HCT116 (cell line): ENCODE measurements at regions not wholly inside any gene's neighbourhood (a gene's known extent, or its start where the extent isn't known, plus 50 kb on each side); places are given as distances from the start of the nearest gene placed in this dataset.

Source experiments
- ATAC-seq: fragments of 200-7000 bp; cut with Tn5 transposase; 2 replicates; pipeline ENCODE4 v1.9.1; 2020; ENCODE audit warnings: mild to moderate bottlenecking, moderate library complexity
- BruUV-seq: library from RNA; stranded (reverse); fragments of 400-500 nt; replicated peaks from 2 replicates; lab custom pipeline; 2021; lab: Mats Ljungman, UMichigan
- CTCF ChIA-PET: fragments of 300-600 bp; sonication (Branson Sonifier 250); formaldehyde crosslinking; loops from one replicate; lab custom pipeline; 2021; ENCODE audit warnings: antibody characterized with exemption; lab: Charles Lee
- POLR2A ChIA-PET: fragments of 300-600, 350-600 bp; sonication (Branson Sonifier 250); formaldehyde crosslinking; loops from one replicate; lab custom pipeline; 2021; ENCODE audit warnings: antibody characterized with exemption; lab: Charles Lee
- RAD21 ChIA-PET, 2 experiments: fragments of 300-600 bp; sonication (Branson Sonifier 250); formaldehyde crosslinking; loops; one replicate each; lab custom pipeline; 2023; ENCODE audit warnings: low total read pairs in 2 of 2; ENCODE audit not compliant: uncharacterized antibody in 2 of 2, unreplicated experiment in 2 of 2, low non-redundant PET in 1 of 2; lab: Charles Lee
- DNase-seq: peaks from one replicate; pipeline ENCODE4 v3.0.0-alpha.2; 2010; ENCODE audit warnings: low read depth, low spot score
- H2AFZ ChIP-seq: fragments of 200-600 bp; shearing (Covaris generic), sonication (generic); 2 replicates; pipeline ENCODE4 v1.6.1; 2017; ENCODE audit warnings: low read depth, mixed run types, mixed read lengths, antibody characterized with exemption, low read length; ENCODE audit not compliant: poor library complexity, severe bottlenecking
- H3K27ac ChIP-seq: 2 replicates; pipeline ENCODE4 v1.5.1; 2012; ENCODE audit warnings: low read depth, low read length
- H3K27me3 ChIP-seq: fragments of 200-600 bp; sonication (generic); 2 replicates; pipeline ENCODE4 v1.6.1; 2016; ENCODE audit warnings: mixed run types, low read length, mixed read lengths; ENCODE audit not compliant: insufficient read depth
- H3K36me3 ChIP-seq, 2 experiments: fragments of 200-500 bp in 1 of 2; fragments of 200-600 bp in 1 of 2; sonication (Bioruptor generic) in 1 of 2; sonication (generic) in 1 of 2; 2 replicates each; pipeline versions ENCODE4 v1.5.1 to v1.6.1; 2014 to 2016; ENCODE audit warnings: low read length in 2 of 2, inconsistent platforms in 1 of 2, mixed read lengths in 1 of 2, mixed run types in 1 of 2; ENCODE audit not compliant: insufficient read depth in 2 of 2, control insufficient read depth in 1 of 2
- H3K4me1 ChIP-seq, 2 experiments: fragments of 200-600 bp in 1 of 2; sonication (generic) in 1 of 2; 2 replicates each; pipeline versions ENCODE4 v1.5.1 to v1.6.1; 2012 to 2017; ENCODE audit warnings: low read length in 2 of 2, inconsistent platforms in 1 of 2, mild to moderate bottlenecking in 1 of 2, mixed read lengths in 1 of 2, mixed run types in 1 of 2, moderate library complexity in 1 of 2; ENCODE audit not compliant: insufficient read depth in 2 of 2, control insufficient read depth in 1 of 2
- H3K4me2 ChIP-seq: fragments of 200-600 bp; sonication (generic); 2 replicates; pipeline ENCODE4 v1.6.1; 2017; ENCODE audit warnings: mixed run types, low read length, mixed read lengths
- H3K4me3 ChIP-seq, 2 experiments: fragments of 200-600 bp in 1 of 2; sonication (generic) in 1 of 2; replicated peaks in 1 of 2; 2 replicates each; pipeline ENCODE4 v1.5.1; 2011 to 2016; ENCODE audit warnings: low read length in 2 of 2, control low read depth in 1 of 2, low read depth in 1 of 2, mild to moderate bottlenecking in 1 of 2, mixed read lengths in 1 of 2, mixed run types in 1 of 2
- H3K79me2 ChIP-seq: fragments of 200-600 bp; sonication (generic); 2 replicates; pipeline ENCODE4 v1.6.1; 2017; ENCODE audit warnings: mild to moderate bottlenecking, mixed run types, low read length, moderate library complexity, mixed read lengths; ENCODE audit not compliant: insufficient read depth
- H3K9ac ChIP-seq: fragments of 200-600 bp; sonication (generic); 2 replicates; pipeline ENCODE4 v1.6.1; 2016; ENCODE audit warnings: low read length, mixed read lengths
- H3K9me2 ChIP-seq: fragments of 200-600 bp; sonication (generic), shearing (Covaris generic); 2 replicates; pipeline ENCODE4 v1.6.1; 2017; ENCODE audit warnings: mixed run types, mild to moderate bottlenecking, moderate library complexity; ENCODE audit not compliant: insufficient read depth
- H3K9me3 ChIP-seq, 2 experiments: fragments of 200-500 bp in 1 of 2; fragments of 200-600 bp in 1 of 2; sonication (Bioruptor generic) in 1 of 2; sonication (generic) in 1 of 2; 2 replicates each; pipeline ENCODE4 v1.6.1; 2014 to 2017; ENCODE audit warnings: low read length in 2 of 2, mixed read lengths in 2 of 2, inconsistent platforms in 1 of 2, low read depth in 1 of 2, mild to moderate bottlenecking in 1 of 2, mixed run types in 1 of 2, moderate library complexity in 1 of 2; ENCODE audit not compliant: control insufficient read depth in 1 of 2, insufficient read depth in 1 of 2
- H4K20me1 ChIP-seq: fragments of 200-600 bp; sonication (generic), shearing (Covaris generic); 2 replicates; pipeline ENCODE4 v1.6.1; 2017; ENCODE audit warnings: mixed run types, mild to moderate bottlenecking, moderate library complexity; ENCODE audit not compliant: insufficient read depth
- EGR1 ChIP-seq: IDR thresholded peaks from 2 replicates; pipeline ENCODE4 v1.6.1; 2012; ENCODE audit warnings: low read depth
- ELF1 ChIP-seq: IDR thresholded peaks from 2 replicates; pipeline ENCODE4 v1.6.1; 2012; ENCODE audit warnings: low read depth, borderline replicate concordance
- FOSL1 ChIP-seq: IDR thresholded peaks from 2 replicates; pipeline ENCODE4 v1.6.1; 2012; ENCODE audit warnings: low read depth
- POLR2AphosphoS5 ChIP-seq: IDR thresholded peaks from 2 replicates; pipeline ENCODE4 v1.6.1; 2011; ENCODE audit warnings: mild to moderate bottlenecking, low read depth, low read length, moderate library complexity
- ZNF274 ChIP-seq: fragments of 200-500 bp; sonication (Bioruptor generic); IDR thresholded peaks from 2 replicates; pipeline ENCODE4 v1.6.1; 2014; ENCODE audit warnings: mild to moderate bottlenecking, low read depth, low read length, inconsistent platforms
- intact Hi-C: fragments of 100-400 bp; cut with micrococcal nuclease; formaldehyde crosslinking; loops from 2 replicates; pipeline ENCODE4 v1.10.0; 2022

GRCh38 chr2:52463457-52463856, 1304.1 kb upstream of the CHAC2 start:
- TF ChIP-seq FOSL1 (no peak), ELF1 (no peak)
- no peaks in the 10 kb centered on the region for H3K9me2 ChIP-seq
- no TSS peak for BruUV-seq
- H3K4me2 ChIP-seq = no peak overlapping the region
- no peak overlapping the region for H3K27ac ChIP-seq
- H3K9ac ChIP-seq = no peak overlapping the region
- H3K9me3 ChIP-seq = no peaks in the 10 kb centered on the region
- no peaks in the 10 kb centered on the region for H3K79me2 ChIP-seq
- H3K4me3 ChIP-seq = no peak overlapping the region
- no peaks in the 10 kb centered on the region for H3K36me3 ChIP-seq
- H4K20me1 ChIP-seq = no peaks in the 10 kb centered on the region
- ChIA-PET POLR2A (no interaction called here), RAD21 (no interaction called here), CTCF (no interaction called here)
- no peaks in the 10 kb centered on the region for H3K4me1 ChIP-seq
- intact Hi-C loops = no loop called here
- DNase-seq (no peak), ATAC-seq (no peak)
- H2AFZ ChIP-seq = no peak overlapping the region
- H3K27me3 ChIP-seq = no peaks in the 10 kb centered on the region

- H3K27me3 ChIP-seq = no peaks in the 10 kb centered on the region
- no peaks in the 10 kb centered on the region for H3K9me2 ChIP-seq
- no peaks in the 10 kb centered on the region for H3K79me2 ChIP-seq
- DNase-seq = no peak
- H2AFZ ChIP-seq = peak overlapping the region; percentile 27
- H3K9me3 ChIP-seq = no peaks in the 10 kb centered on the region
- ChIA-PET POLR2A (no interaction called here), RAD21 (no interaction called here)
- TF ChIP-seq EGR1 = no peak
- TF ChIP-seq ZNF274 = no peak
- no peak for TF ChIP-seq POLR2AphosphoS5
- TF ChIP-seq, all 23 proteins: peak for 0
- Histone ChIP-seq H3K4me3 (no peak overlapping the region), H3K27ac (no peak overlapping the region), H3K36me3 (no peaks in the 10 kb centered on the region), H3K9ac (no peak overlapping the region), H3K4me2 (no peak overlapping the region), H3K4me1 (no peaks in the 10 kb centered on the region), H4K20me1 (no peaks in the 10 kb centered on the region)
- no peak for ATAC-seq
- CTCF ChIA-PET = no interaction called here
- intact Hi-C loops = no loop called here
- no TSS peak for BruUV-seq
These were observed 1310.8 kb upstream of the CHAC2 start for GRCh38 chr2:52456561-52457377.
